ENCODE measurements at regions not wholly inside any gene's neighbourhood (a gene's known extent, or its start where the extent isn't known, plus 50 kb on each side); places are given as distances from the start of the nearest gene placed in this dataset.
"Not testable (repeated sequence)": the region's sequence is repeated elsewhere in the genome, so short reads cannot be mapped to it uniquely, and the experiment has no call there.

DNA sequence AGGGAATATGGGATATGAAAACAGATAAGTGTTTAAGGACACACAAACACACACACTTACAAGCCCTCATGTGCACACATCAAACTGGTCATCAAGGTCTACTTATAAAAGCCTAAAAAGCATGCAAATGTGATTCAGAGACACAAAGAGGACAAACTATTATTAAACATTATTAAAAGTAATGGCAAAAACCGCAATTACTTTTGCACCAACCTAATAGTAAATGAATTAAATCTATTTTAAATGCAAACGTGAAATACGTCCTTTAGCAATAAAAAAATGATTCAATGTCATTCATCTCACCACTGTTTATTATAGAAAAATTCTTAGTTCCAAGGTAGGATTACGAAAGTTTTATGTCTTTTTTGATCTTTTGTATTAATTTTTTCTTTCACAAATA lies 91.1 kb upstream of the ARMCX2 start:
- no peak for DNase-seq
- no peak overlapping the region for H3K4me3 ChIP-seq (ENCODE audit: low read length)
- no peak overlapping the region for H3K27ac ChIP-seq (ENCODE audit: low read length)
- no CpG with 5 or more reads among the region's 4 CpGs for WGBS (ENCODE audit: insufficient coverage)
- no peaks in the 10 kb centered on the region for H3K36me3 ChIP-seq (ENCODE audit: control insufficient read depth, insufficient read depth, low read length)
- no peaks in the 10 kb centered on the region for H3K9me3 ChIP-seq (replicated peaks; ENCODE audit: control insufficient read depth, low read depth, low read length)
- peaks cover 3% of the 10 kb centered on the region for H3K27me3 ChIP-seq (ENCODE audit: control insufficient read depth, insufficient read depth, low read length)
- H3K4me1 ChIP-seq (ENCODE audit: control insufficient read depth, insufficient read depth, low read length) = no peaks in the 10 kb centered on the region

DNA sequence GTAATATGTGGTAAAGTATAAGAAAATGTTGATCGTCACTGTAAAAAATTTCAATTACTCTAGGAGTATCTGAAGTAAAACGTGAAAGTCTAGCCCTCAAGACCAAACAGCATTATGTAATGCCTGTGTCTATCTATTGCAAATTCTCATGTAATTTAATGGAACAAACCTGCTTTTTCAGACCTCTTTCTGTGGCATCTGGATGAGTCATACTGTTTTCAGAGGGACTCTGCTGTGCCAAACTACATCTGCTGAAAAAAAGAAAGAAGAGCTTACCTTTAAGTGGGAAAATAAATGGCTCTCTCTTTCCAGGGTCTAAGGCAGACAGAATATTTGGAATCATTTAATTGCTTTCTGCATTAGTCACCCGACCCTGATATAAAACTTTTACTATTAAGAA lies 89.8 kb upstream of the ARMCX2 start:
- H3K4me1 ChIP-seq (ENCODE audit: control insufficient read depth, insufficient read depth, low read length) = no peaks in the 10 kb centered on the region
- no peak overlapping the region for H3K4me3 ChIP-seq (ENCODE audit: low read length)
- no peaks in the 10 kb centered on the region for H3K36me3 ChIP-seq (ENCODE audit: control insufficient read depth, insufficient read depth, low read length)

DNA sequence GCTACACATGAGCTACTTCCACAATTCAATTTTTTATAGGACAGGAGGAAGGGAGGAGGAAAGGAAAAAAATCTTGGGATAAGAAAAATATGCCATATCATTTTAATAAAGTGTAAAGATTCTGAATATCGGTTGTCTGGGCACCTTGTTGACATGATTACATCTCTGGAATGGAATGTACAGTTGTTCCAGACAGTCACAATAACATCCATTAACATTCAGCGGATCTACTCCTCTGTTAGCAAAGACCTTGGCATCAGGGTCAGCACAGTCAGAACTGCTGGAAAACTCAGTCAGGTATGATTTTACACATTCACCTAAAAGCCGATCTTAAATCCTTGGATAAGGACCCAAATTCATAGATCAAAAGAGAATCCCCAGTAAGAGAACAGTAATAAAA lies 85.4 kb upstream of the ARMCX2 start:
- Histone ChIP-seq H3K27me3 (ENCODE audit: control insufficient read depth, insufficient read depth, low read length) (peaks cover 3% of the 10 kb centered on the region), H3K9me3 (replicated peaks; ENCODE audit: control insufficient read depth, low read depth, low read length) (no peaks in the 10 kb centered on the region), H3K27ac (ENCODE audit: low read length) (no peak overlapping the region), H3K4me1 (ENCODE audit: control insufficient read depth, insufficient read depth, low read length) (peaks cover 3% of the 10 kb centered on the region), H3K36me3 (ENCODE audit: control insufficient read depth, insufficient read depth, low read length) (no peaks in the 10 kb centered on the region), H3K4me3 (ENCODE audit: low read length) (no peak overlapping the region)
- DNase-seq = peak; percentile 7
- WGBS (ENCODE audit: insufficient coverage) = 20% methylated on average over 1 of the region's 3 CpGs

More for the DNA sequence above, 89.8 kb upstream of the ARMCX2 start:
- Histone ChIP-seq H3K27ac (ENCODE audit: low read length) (no peak overlapping the region), H3K9me3 (replicated peaks; ENCODE audit: control insufficient read depth, low read depth, low read length) (no peaks in the 10 kb centered on the region), H3K27me3 (ENCODE audit: control insufficient read depth, insufficient read depth, low read length) (peaks cover 3% of the 10 kb centered on the region)
- no peak for DNase-seq
- no CpG with 5 or more reads among the region's 3 CpGs for WGBS (ENCODE audit: insufficient coverage)

DNA sequence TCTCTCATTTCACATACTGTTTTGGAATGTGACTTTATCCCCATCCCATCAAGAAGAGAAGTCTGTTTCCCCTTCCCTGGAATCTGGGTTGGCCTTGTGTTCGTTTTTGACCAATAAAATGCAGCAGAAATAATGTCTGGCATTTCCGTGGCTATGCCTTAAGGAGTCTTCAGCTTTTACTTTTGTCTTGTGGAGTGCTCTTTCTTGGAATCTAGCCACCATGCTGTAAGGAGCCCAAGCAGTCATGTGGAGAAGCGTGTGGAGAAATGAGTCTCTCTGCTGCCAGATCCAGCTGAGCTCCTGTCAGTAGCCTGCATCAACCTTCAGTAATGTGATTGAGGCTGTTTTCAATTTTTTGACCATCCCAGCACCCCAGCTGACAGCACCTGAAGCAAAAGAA lies 84.4 kb upstream of the ARMCX2 start:
- peak; percentile 39 for DNase-seq
- H3K4me1 ChIP-seq (ENCODE audit: control insufficient read depth, insufficient read depth, low read length) = peaks cover 3% of the 10 kb centered on the region
- no peak overlapping the region for H3K4me3 ChIP-seq (ENCODE audit: low read length)
- no peaks in the 10 kb centered on the region for H3K36me3 ChIP-seq (ENCODE audit: control insufficient read depth, insufficient read depth, low read length)
- no peak overlapping the region for H3K27ac ChIP-seq (ENCODE audit: low read length)
- H3K9me3 ChIP-seq (replicated peaks; ENCODE audit: control insufficient read depth, low read depth, low read length) = no peaks in the 10 kb centered on the region
- 57% methylated on average over 1 of the region's 3 CpGs for WGBS (ENCODE audit: insufficient coverage)
- peaks cover 3% of the 10 kb centered on the region for H3K27me3 ChIP-seq (ENCODE audit: control insufficient read depth, insufficient read depth, low read length)

DNA sequence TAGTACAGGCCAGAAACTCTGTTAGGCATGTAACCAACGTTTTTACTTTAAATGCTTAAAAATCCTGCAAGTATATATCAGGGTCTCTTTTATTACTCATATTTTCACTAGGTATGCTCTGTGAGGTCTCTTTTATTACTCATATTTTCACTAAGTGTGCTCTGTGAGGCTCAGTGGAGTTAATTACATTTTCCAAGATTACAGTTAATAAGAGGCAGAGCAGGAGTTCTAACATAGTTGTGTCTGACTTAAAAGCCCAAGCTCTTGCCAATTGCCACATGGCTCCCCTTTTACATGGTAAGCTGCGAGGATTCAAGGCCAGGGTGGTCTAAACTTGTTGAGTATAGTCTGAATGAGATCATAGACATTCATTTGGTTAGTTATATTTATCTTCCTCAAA lies 81.0 kb upstream of the ARMCX2 start:
- no CpG with 5 or more reads among the region's 2 CpGs for WGBS (ENCODE audit: insufficient coverage)
- no peak for DNase-seq

DNA sequence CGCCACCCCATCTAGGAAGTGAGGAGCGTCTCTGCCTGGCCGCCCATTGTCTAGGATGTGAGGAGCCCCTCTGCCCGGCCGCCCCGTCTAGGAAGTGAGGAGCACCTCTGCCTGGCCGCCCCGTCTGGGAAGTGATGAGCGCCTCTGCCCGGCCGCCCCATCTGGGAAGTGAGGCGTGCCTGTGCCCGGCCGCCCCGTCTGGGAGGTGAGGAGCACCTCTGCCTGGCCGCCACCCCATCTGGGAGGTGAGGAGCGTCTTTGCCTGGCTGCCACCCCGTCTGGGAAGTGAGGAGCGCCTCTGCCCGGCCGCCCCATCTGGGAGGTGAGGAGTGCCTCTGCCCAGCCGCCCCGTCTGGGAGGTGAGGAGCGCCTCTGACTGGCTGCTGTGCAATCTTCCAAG lies 79.2 kb upstream of the ARMCX2 start:
- H3K36me3 ChIP-seq (ENCODE audit: control insufficient read depth, insufficient read depth, low read length); DNase-seq; H3K27ac ChIP-seq (ENCODE audit: low read length); H3K4me1 ChIP-seq (ENCODE audit: control insufficient read depth, insufficient read depth, low read length); H3K9me3 ChIP-seq (replicated peaks; ENCODE audit: control insufficient read depth, low read depth, low read length); H3K4me3 ChIP-seq (ENCODE audit: low read length); H3K27me3 ChIP-seq (ENCODE audit: control insufficient read depth, insufficient read depth, low read length): not testable (repeated sequence)
- 87% methylated on average over 18 of the region's 24 CpGs for WGBS (ENCODE audit: insufficient coverage)

More for the DNA sequence above, 81.0 kb upstream of the ARMCX2 start:
- Histone ChIP-seq H3K4me1 (ENCODE audit: control insufficient read depth, insufficient read depth, low read length) (peaks cover 3% of the 10 kb centered on the region), H3K4me3 (ENCODE audit: low read length) (no peak overlapping the region), H3K27me3 (ENCODE audit: control insufficient read depth, insufficient read depth, low read length) (peaks cover 5% of the 10 kb centered on the region), H3K9me3 (replicated peaks; ENCODE audit: control insufficient read depth, low read depth, low read length) (no peaks in the 10 kb centered on the region), H3K36me3 (ENCODE audit: control insufficient read depth, insufficient read depth, low read length) (no peaks in the 10 kb centered on the region), H3K27ac (ENCODE audit: low read length) (no peak overlapping the region)

DNA sequence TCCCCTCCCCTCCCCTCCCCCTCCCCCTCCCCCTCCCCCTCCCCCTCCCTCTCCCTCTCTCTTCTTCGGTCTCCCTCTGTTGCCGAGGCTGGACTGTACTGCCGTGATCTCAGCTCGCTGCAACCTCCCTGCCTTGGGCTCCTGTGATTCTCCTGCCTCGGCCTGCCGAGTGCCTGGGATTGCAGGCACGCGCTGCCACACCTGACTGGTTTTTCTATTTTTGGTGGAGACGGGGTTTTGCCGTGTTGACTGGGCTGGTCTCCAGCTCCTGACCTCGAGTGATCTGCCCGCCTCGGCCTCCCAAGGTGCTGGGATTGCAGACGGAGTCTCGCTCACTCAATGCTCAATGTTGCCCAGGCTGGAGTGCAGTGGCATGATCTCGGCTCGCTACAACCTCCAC lies 78.8 kb upstream of the ARMCX2 start:
- not testable (repeated sequence) for H3K9me3 ChIP-seq (replicated peaks; ENCODE audit: control insufficient read depth, low read depth, low read length); H3K4me3 ChIP-seq (ENCODE audit: low read length); H3K36me3 ChIP-seq (ENCODE audit: control insufficient read depth, insufficient read depth, low read length); H3K4me1 ChIP-seq (ENCODE audit: control insufficient read depth, insufficient read depth, low read length); H3K27ac ChIP-seq (ENCODE audit: low read length); H3K27me3 ChIP-seq (ENCODE audit: control insufficient read depth, insufficient read depth, low read length); DNase-seq
- 90% methylated on average over 5 of the region's 17 CpGs for WGBS (ENCODE audit: insufficient coverage)

DNA sequence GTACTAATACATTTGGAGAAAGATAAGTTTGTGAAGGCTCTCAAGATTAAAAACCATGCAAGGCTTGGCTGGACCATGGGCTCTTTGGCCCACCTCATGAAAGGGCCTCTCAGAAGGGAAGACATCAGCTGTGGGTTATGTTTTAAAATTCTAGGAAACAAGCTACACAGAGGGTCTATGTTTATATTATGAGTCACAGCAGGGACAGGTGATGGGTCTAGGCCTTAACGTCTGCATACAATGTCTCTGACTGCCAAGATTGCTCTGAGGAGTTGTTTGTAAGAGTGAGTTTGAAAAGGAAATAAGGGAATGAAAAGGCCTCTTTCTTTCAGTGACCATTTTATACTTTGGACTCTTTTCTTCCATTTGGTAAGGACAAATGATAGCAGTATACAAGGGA lies 77.0 kb upstream of the ARMCX2 start:
- H3K27me3 ChIP-seq (ENCODE audit: control insufficient read depth, insufficient read depth, low read length) = peaks cover 2% of the 10 kb centered on the region
- WGBS (ENCODE audit: insufficient coverage) = 57% methylated on average over 1 of the region's 1 CpG

DNA sequence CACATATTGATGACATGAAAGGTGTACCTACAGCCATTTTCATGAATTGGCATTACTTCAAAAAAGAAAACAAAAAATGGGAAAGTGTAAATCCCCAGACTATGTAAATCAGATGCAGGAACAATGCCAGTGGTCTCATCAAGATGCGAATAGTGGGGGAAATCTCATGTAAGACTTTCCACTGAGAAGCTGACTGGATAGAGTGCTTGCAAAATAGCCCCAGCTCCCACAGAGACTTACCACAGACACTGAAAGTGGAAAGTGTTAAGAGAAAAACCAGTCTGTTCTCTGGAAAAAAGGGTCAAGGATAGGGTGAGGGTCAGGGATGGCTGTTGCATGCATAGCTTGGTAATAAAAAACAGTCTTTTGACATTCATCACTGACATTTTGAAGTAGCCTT lies 73.2 kb upstream of the ARMCX2 start:
- Histone ChIP-seq H3K27ac (ENCODE audit: low read length) (no peak overlapping the region), H3K4me1 (ENCODE audit: control insufficient read depth, insufficient read depth, low read length) (no peaks in the 10 kb centered on the region), H3K4me3 (ENCODE audit: low read length) (no peak overlapping the region), H3K9me3 (replicated peaks; ENCODE audit: control insufficient read depth, low read depth, low read length) (no peaks in the 10 kb centered on the region), H3K36me3 (ENCODE audit: control insufficient read depth, insufficient read depth, low read length) (no peaks in the 10 kb centered on the region), H3K27me3 (ENCODE audit: control insufficient read depth, insufficient read depth, low read length) (peaks cover 2% of the 10 kb centered on the region)
- no peak for DNase-seq
- WGBS (ENCODE audit: insufficient coverage) = no CpG with 5 or more reads among the region's 1 CpG

More for the DNA sequence above, 77.0 kb upstream of the ARMCX2 start:
- Histone ChIP-seq H3K9me3 (replicated peaks; ENCODE audit: control insufficient read depth, low read depth, low read length) (no peaks in the 10 kb centered on the region), H3K4me1 (ENCODE audit: control insufficient read depth, insufficient read depth, low read length) (no peaks in the 10 kb centered on the region), H3K4me3 (ENCODE audit: low read length) (no peak overlapping the region), H3K36me3 (ENCODE audit: control insufficient read depth, insufficient read depth, low read length) (no peaks in the 10 kb centered on the region), H3K27ac (ENCODE audit: low read length) (peak overlapping the region; percentile 20)
- DNase-seq = peak; percentile 26

DNA sequence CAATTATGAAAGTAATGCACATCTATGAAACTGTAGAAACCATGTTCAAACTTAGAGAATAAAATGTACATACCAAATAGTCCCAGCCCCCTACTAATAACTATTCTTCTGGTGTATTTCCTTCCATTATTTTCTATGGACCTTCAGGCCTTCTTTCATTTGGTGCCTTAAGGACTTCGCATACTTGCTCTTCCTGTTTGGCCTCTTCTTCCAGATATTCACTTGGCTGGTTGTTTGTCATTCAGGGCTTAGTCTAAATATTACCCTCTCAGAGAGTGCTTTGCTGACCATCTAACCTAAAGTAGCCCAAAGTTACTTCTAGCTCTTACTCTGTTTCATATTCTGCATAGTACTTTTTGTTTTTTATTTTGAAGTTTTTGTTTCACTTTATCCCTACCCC lies 70.3 kb upstream of the ARMCX2 start:
- H3K4me3 ChIP-seq (ENCODE audit: low read length) = no peak overlapping the region

More for the DNA sequence above, 70.3 kb upstream of the ARMCX2 start:
- Histone ChIP-seq H3K27me3 (ENCODE audit: control insufficient read depth, insufficient read depth, low read length) (no peaks in the 10 kb centered on the region), H3K9me3 (replicated peaks; ENCODE audit: control insufficient read depth, low read depth, low read length) (no peaks in the 10 kb centered on the region), H3K4me1 (ENCODE audit: control insufficient read depth, insufficient read depth, low read length) (no peaks in the 10 kb centered on the region), H3K27ac (ENCODE audit: low read length) (no peak overlapping the region), H3K36me3 (ENCODE audit: control insufficient read depth, insufficient read depth, low read length) (no peaks in the 10 kb centered on the region)
- no peak for DNase-seq
- WGBS (ENCODE audit: insufficient coverage) = no CpG with 5 or more reads among the region's 1 CpG
